ENCODE measurements at regions not wholly inside any gene's neighbourhood (a gene's known extent, or its start where the extent isn't known, plus 50 kb on each side); places are given as distances from the start of the nearest gene placed in this dataset.

DNA sequence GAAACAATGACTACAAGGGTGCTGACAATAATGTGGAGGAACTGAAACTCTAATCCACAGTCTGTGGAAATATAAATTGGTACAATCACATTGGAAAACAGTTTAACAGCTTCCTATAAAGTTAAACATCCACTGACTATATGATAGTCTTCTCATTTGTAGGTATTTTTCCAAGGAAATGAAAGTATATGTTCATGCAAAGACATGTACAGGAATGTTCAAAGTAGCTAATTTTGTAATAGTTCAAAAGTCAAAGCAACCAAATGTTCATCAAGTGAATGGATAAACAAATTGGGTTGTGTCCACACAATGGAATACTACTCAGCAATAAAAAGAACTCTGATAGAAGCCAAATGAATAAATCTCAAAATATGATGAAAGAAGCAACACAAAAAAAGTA is 626.0 kb upstream of the IGFBP3 start:
- Mint-ChIP-seq H3K36me3 (ENCODE audit: low read depth) (no peaks in the 10 kb centered on the region), H3K27ac (no peak overlapping the region), H3K4me1 (peaks cover 10% of the 10 kb centered on the region; the same call in 2 of the 3 replicates), H3K4me3 (no peak overlapping the region), H3K27me3 (ENCODE audit: insufficient read depth, low read depth, poor library complexity) (no peaks in the 10 kb centered on the region), H3K9me3 (no peaks in the 10 kb centered on the region)
- Histone ChIP-seq H3K27me3 (ENCODE audit: insufficient read depth) (no peaks in the 10 kb centered on the region), H2AFZ (no peak overlapping the region), H4K20me1 (replicated peaks; ENCODE audit: insufficient read depth) (no peaks in the 10 kb centered on the region), H3K79me2 (replicated peaks; ENCODE audit: insufficient read depth) (no peaks in the 10 kb centered on the region), H3F3A (replicated peaks; ENCODE audit: low read depth) (no peaks in the 10 kb centered on the region), H3K4me3 (no peak overlapping the region), H3K27ac (ENCODE audit: low read depth) (no peak overlapping the region), H3K4me1 (ENCODE audit: insufficient read depth) (0 out of 2 replicates have a peak, but pooled peaks cover 11% of the 10 kb centered on the region), H3K36me3 (ENCODE audit: insufficient read depth) (no peaks in the 10 kb centered on the region), H3K9me2 (ENCODE audit: insufficient read depth) (no peaks in the 10 kb centered on the region), H3K4me2 (no peak overlapping the region)
- TF ChIP-seq STAT1 (IDR thresholded peaks at IDR 0.05; ENCODE audit: unreplicated experiment) (no peak), ZNF331 (CRISPR knock-in tag; IDR thresholded peaks at IDR 0.05; ENCODE audit: low read depth) (no peak), POLR2AphosphoS5 (IDR thresholded peaks at IDR 0.05; ENCODE audit: low read depth) (no peak), JUNB (IDR thresholded peaks at IDR 0.05; ENCODE audit: unreplicated experiment) (no peak), EZH2 (IDR thresholded peaks at IDR 0.05; ENCODE audit: low read depth, unreplicated experiment) (no peak)
- TF ChIP-seq, protein P1, sequence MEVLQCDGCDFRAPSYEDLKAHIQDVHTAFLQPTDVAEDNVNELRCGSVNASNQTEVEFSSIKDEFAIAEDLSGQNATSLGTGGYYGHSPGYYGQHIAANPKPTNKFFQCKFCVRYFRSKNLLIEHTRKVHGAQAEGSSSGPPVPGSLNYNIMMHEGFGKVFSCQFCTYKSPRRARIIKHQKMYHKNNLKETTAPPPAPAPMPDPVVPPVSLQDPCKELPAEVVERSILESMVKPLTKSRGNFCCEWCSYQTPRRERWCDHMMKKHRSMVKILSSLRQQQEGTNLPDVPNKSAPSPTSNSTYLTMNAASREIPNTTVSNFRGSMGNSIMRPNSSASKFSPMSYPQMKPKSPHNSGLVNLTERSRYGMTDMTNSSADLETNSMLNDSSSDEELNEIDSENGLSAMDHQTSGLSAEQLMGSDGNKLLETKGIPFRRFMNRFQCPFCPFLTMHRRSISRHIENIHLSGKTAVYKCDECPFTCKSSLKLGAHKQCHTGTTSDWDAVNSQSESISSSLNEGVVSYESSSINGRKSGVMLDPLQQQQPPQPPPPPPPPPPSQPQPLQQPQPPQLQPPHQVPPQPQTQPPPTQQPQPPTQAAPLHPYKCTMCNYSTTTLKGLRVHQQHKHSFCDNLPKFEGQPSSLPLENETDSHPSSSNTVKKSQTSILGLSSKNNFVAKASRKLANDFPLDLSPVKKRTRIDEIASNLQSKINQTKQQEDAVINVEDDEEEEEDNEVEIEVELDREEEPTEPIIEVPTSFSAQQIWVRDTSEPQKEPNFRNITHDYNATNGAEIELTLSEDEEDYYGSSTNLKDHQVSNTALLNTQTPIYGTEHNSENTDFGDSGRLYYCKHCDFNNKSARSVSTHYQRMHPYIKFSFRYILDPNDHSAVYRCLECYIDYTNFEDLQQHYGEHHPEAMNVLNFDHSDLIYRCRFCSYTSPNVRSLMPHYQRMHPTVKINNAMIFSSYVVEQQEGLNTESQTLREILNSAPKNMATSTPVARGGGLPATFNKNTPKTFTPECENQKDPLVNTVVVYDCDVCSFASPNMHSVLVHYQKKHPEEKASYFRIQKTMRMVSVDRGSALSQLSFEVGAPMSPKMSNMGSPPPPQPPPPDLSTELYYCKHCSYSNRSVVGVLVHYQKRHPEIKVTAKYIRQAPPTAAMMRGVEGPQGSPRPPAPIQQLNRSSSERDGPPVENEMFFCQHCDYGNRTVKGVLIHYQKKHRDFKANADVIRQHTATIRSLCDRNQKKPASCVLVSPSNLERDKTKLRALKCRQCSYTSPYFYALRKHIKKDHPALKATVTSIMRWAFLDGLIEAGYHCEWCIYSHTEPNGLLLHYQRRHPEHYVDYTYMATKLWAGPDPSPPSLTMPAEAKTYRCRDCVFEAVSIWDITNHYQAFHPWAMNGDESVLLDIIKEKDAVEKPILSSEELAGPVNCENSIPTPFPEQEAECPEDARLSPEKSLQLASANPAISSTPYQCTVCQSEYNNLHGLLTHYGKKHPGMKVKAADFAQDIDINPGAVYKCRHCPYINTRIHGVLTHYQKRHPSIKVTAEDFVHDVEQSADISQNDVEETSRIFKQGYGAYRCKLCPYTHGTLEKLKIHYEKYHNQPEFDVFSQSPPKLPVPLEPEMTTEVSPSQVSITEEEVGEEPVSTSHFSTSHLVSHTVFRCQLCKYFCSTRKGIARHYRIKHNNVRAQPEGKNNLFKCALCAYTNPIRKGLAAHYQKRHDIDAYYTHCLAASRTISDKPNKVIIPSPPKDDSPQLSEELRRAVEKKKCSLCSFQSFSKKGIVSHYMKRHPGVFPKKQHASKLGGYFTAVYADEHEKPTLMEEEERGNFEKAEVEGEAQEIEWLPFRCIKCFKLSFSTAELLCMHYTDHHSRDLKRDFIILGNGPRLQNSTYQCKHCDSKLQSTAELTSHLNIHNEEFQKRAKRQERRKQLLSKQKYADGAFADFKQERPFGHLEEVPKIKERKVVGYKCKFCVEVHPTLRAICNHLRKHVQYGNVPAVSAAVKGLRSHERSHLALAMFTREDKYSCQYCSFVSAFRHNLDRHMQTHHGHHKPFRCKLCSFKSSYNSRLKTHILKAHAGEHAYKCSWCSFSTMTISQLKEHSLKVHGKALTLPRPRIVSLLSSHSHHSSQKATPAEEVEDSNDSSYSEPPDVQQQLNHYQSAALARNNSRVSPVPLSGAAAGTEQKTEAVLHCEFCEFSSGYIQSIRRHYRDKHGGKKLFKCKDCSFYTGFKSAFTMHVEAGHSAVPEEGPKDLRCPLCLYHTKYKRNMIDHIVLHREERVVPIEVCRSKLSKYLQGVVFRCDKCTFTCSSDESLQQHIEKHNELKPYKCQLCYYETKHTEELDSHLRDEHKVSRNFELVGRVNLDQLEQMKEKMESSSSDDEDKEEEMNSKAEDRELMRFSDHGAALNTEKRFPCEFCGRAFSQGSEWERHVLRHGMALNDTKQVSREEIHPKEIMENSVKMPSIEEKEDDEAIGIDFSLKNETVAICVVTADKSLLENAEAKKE (CRISPR knock-in tag; IDR thresholded peaks at IDR 0.05): no peak
- TF ChIP-seq, protein P2, sequence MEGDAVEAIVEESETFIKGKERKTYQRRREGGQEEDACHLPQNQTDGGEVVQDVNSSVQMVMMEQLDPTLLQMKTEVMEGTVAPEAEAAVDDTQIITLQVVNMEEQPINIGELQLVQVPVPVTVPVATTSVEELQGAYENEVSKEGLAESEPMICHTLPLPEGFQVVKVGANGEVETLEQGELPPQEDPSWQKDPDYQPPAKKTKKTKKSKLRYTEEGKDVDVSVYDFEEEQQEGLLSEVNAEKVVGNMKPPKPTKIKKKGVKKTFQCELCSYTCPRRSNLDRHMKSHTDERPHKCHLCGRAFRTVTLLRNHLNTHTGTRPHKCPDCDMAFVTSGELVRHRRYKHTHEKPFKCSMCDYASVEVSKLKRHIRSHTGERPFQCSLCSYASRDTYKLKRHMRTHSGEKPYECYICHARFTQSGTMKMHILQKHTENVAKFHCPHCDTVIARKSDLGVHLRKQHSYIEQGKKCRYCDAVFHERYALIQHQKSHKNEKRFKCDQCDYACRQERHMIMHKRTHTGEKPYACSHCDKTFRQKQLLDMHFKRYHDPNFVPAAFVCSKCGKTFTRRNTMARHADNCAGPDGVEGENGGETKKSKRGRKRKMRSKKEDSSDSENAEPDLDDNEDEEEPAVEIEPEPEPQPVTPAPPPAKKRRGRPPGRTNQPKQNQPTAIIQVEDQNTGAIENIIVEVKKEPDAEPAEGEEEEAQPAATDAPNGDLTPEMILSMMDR (conservative IDR thresholded peaks at IDR 0.05; ENCODE audit: low read depth in 2 of 2): no peak
- TF ChIP-seq, protein P3, sequence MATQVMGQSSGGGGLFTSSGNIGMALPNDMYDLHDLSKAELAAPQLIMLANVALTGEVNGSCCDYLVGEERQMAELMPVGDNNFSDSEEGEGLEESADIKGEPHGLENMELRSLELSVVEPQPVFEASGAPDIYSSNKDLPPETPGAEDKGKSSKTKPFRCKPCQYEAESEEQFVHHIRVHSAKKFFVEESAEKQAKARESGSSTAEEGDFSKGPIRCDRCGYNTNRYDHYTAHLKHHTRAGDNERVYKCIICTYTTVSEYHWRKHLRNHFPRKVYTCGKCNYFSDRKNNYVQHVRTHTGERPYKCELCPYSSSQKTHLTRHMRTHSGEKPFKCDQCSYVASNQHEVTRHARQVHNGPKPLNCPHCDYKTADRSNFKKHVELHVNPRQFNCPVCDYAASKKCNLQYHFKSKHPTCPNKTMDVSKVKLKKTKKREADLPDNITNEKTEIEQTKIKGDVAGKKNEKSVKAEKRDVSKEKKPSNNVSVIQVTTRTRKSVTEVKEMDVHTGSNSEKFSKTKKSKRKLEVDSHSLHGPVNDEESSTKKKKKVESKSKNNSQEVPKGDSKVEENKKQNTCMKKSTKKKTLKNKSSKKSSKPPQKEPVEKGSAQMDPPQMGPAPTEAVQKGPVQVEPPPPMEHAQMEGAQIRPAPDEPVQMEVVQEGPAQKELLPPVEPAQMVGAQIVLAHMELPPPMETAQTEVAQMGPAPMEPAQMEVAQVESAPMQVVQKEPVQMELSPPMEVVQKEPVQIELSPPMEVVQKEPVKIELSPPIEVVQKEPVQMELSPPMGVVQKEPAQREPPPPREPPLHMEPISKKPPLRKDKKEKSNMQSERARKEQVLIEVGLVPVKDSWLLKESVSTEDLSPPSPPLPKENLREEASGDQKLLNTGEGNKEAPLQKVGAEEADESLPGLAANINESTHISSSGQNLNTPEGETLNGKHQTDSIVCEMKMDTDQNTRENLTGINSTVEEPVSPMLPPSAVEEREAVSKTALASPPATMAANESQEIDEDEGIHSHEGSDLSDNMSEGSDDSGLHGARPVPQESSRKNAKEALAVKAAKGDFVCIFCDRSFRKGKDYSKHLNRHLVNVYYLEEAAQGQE (IDR thresholded peaks at IDR 0.05; ENCODE audit: unreplicated experiment): no peak
- TF ChIP-seq, protein P4, sequence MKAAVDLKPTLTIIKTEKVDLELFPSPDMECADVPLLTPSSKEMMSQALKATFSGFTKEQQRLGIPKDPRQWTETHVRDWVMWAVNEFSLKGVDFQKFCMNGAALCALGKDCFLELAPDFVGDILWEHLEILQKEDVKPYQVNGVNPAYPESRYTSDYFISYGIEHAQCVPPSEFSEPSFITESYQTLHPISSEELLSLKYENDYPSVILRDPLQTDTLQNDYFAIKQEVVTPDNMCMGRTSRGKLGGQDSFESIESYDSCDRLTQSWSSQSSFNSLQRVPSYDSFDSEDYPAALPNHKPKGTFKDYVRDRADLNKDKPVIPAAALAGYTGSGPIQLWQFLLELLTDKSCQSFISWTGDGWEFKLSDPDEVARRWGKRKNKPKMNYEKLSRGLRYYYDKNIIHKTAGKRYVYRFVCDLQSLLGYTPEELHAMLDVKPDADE (IDR thresholded peaks at IDR 0.05): no peak
- no peak for DNase-seq (ENCODE audit: low spot score)
- no peak for ATAC-seq
